H1 (cell line): ENCODE measurements at regions not wholly inside any gene's neighbourhood (a gene's known extent, or its start where the extent isn't known, plus 50 kb on each side); places are given as distances from the start of the nearest gene placed in this dataset.

Experiments used
- CTCF ChIA-PET: fragments of 300-600 bp; sonication (Branson Sonifier 250); formaldehyde crosslinking; loops from one replicate; lab custom pipeline; 2021; ENCODE audit not compliant: partially characterized antibody; lab: Charles Lee
- POLR2A ChIA-PET: fragments of 300-600 bp; sonication (Branson Sonifier 250); formaldehyde crosslinking; loops from one replicate; lab custom pipeline; 2021; ENCODE audit warnings: inconsistent platforms; ENCODE audit not compliant: partially characterized antibody; lab: Charles Lee
- DNase-seq, 2 experiments: peaks; one replicate each; pipeline versions ENCODE4 v3.0.0 to v3.0.0-alpha.2; 2010 to 2022; ENCODE audit warnings: low spot score in 2 of 2, low read depth in 1 of 2, mixed read lengths in 1 of 2
- FAIRE-seq: peaks from 2 replicates; lab custom pipeline; 2011; peaks lifted over from hg19 to GRCh38; lab: Jason Lieb, UNC
- H2AFZ ChIP-seq: 2 replicates; pipeline ENCODE4 v1.8.1; 2012; ENCODE audit warnings: low read length, inconsistent platforms
- H2AK5ac ChIP-seq: 2 replicates; pipeline ENCODE4 v1.6.1; 2013; ENCODE audit warnings: low read depth, low read length
- H2BK120ac ChIP-seq: replicated peaks from 2 replicates; pipeline ENCODE3; 2013; ENCODE audit warnings: low read depth, low read length, inconsistent platforms
- H2BK12ac ChIP-seq: 2 replicates; pipeline ENCODE4 v1.6.1; 2013; ENCODE audit warnings: low read depth, low read length
- H2BK15ac ChIP-seq: 2 replicates; pipeline ENCODE4 v1.6.1; 2013; ENCODE audit warnings: low read length
- H2BK20ac ChIP-seq: 2 replicates; pipeline ENCODE4 v1.6.1; 2013; ENCODE audit warnings: low read length
- H2BK5ac ChIP-seq: 2 replicates; pipeline ENCODE4 v1.6.1; 2013; ENCODE audit warnings: low read depth, low read length
- H3K14ac ChIP-seq: 2 replicates; pipeline ENCODE4 v1.6.1; 2013; ENCODE audit warnings: inconsistent platforms; ENCODE audit not compliant: insufficient read length
- H3K18ac ChIP-seq: 2 replicates; pipeline ENCODE4 v1.6.1; 2013; ENCODE audit warnings: low read length; ENCODE audit errors: extremely low read depth
- H3K23ac ChIP-seq: 2 replicates; pipeline ENCODE4 v1.6.1; 2013; ENCODE audit warnings: inconsistent platforms; ENCODE audit not compliant: insufficient read length
- H3K23me2 ChIP-seq: 2 replicates; pipeline ENCODE4 v1.6.1; 2013; ENCODE audit warnings: low read depth, low read length
- H3K27ac ChIP-seq: 2 replicates; pipeline ENCODE4 v1.6.1; 2011; ENCODE audit warnings: low read depth, low read length, inconsistent platforms
- H3K27me3 ChIP-seq, 4 experiments: replicated peaks in 1 of 4; 1 replicate in 1 of 4; 2 replicates in 3 of 4; pipeline versions ENCODE4 v1.6.1 to v1.8.1; 2011 to 2013; ENCODE audit warnings: low read length in 3 of 4, mild to moderate bottlenecking in 3 of 4, inconsistent platforms in 2 of 4, mixed read lengths in 2 of 4, moderate library complexity in 1 of 4; ENCODE audit not compliant: control insufficient read depth in 3 of 4, insufficient read depth in 3 of 4; ENCODE audit errors: extremely low read depth in 1 of 4
- H3K36me3 ChIP-seq, 4 experiments: 2 replicates each; pipeline versions ENCODE4 v1.6.1 to v1.8.1; 2011 to 2013; ENCODE audit warnings: mild to moderate bottlenecking in 4 of 4, low read length in 3 of 4, moderate library complexity in 2 of 4, control low read depth in 1 of 4, inconsistent platforms in 1 of 4; ENCODE audit not compliant: insufficient read depth in 4 of 4, control insufficient read depth in 2 of 4
- H3K4ac ChIP-seq: replicated peaks from 2 replicates; pipeline ENCODE3; 2013; ENCODE audit warnings: low read length, low read depth, mixed read lengths, inconsistent platforms; ENCODE audit not compliant: insufficient read length
- H3K4me1 ChIP-seq, 4 experiments: replicated peaks in 1 of 4; 1 replicate in 1 of 4; 2 replicates in 3 of 4; pipeline versions ENCODE4 v1.6.1 to v1.8.1; 2011 to 2013; ENCODE audit warnings: low read length in 3 of 4, inconsistent platforms in 2 of 4, mixed read lengths in 1 of 4; ENCODE audit not compliant: insufficient read depth in 4 of 4, control insufficient read depth in 3 of 4
- H3K4me2 ChIP-seq, 2 experiments: 2 replicates each; pipeline versions ENCODE4 v1.6.1 to v1.8.1; 2011 to 2013; ENCODE audit warnings: low read depth in 2 of 2, low read length in 2 of 2, control low read depth in 1 of 2, inconsistent platforms in 1 of 2, mild to moderate bottlenecking in 1 of 2; ENCODE audit not compliant: insufficient read depth in 1 of 2
- H3K4me3 ChIP-seq, 4 experiments: fragments of 200-600, 300-600 bp in 1 of 4; sonication (generic), shearing (Covaris generic), sonication (Bioruptor Twin) in 1 of 4; 2 replicates each; pipeline versions ENCODE4 v1.5.1 to v1.8.1; 2011 to 2016; ENCODE audit warnings: low read length in 4 of 4, low read depth in 3 of 4, control low read depth in 2 of 4, inconsistent platforms in 2 of 4, mild to moderate bottlenecking in 2 of 4, mixed read lengths in 1 of 4, moderate library complexity in 1 of 4; ENCODE audit not compliant: insufficient read depth in 2 of 4; ENCODE audit errors: extremely low read depth in 1 of 4
- H3K56ac ChIP-seq: replicated peaks from 2 replicates; pipeline ENCODE3; 2013; ENCODE audit warnings: low read depth, mild to moderate bottlenecking, mixed read lengths, low read length, inconsistent platforms; ENCODE audit not compliant: insufficient read length
- H3K79me1 ChIP-seq: 2 replicates; pipeline ENCODE4 v1.6.1; 2013; ENCODE audit warnings: low read depth, low read length, control low read depth
- H3K79me2 ChIP-seq, 2 experiments: 2 replicates each; pipeline versions ENCODE4 v1.6.1 to v1.8.1; 2012 to 2013; ENCODE audit warnings: low read length in 2 of 2, mild to moderate bottlenecking in 2 of 2, inconsistent platforms in 1 of 2; ENCODE audit not compliant: insufficient read depth in 2 of 2, control insufficient read depth in 1 of 2
- H3K9ac ChIP-seq, 4 experiments: replicated peaks in 1 of 4; 1 replicate in 1 of 4; 2 replicates in 3 of 4; pipeline versions ENCODE4 v1.6.1 to v1.8.1; 2011 to 2013; ENCODE audit warnings: low read depth in 3 of 4, low read length in 3 of 4, control low read depth in 2 of 4, mild to moderate bottlenecking in 2 of 4, moderate library complexity in 2 of 4, inconsistent platforms in 1 of 4; ENCODE audit errors: extremely low read depth in 1 of 4
- H3K9me3 ChIP-seq, 2 experiments: 2 replicates each; pipeline versions ENCODE4 v1.6.1 to v1.8.1; 2012 to 2013; ENCODE audit warnings: mild to moderate bottlenecking in 2 of 2, moderate library complexity in 2 of 2, control low read depth in 1 of 2, inconsistent platforms in 1 of 2, low read depth in 1 of 2, low read length in 1 of 2, mixed read lengths in 1 of 2; ENCODE audit not compliant: insufficient read depth in 2 of 2
- H4K20me1 ChIP-seq, 2 experiments: replicated peaks in 1 of 2; 2 replicates each; pipeline versions ENCODE3 to v1.8.1; 2011 to 2013; ENCODE audit warnings: inconsistent platforms in 2 of 2, low read length in 2 of 2, mild to moderate bottlenecking in 1 of 2; ENCODE audit not compliant: insufficient read depth in 2 of 2, control insufficient read depth in 1 of 2
- H4K5ac ChIP-seq: 2 replicates; pipeline ENCODE4 v1.6.1; 2013; ENCODE audit warnings: low read length, low read depth, mixed read lengths, inconsistent platforms; ENCODE audit not compliant: insufficient read length
- H4K8ac ChIP-seq: 2 replicates; pipeline ENCODE4 v1.8.0; 2013; ENCODE audit warnings: mild to moderate bottlenecking, moderate library complexity, low read length, inconsistent platforms; ENCODE audit not compliant: insufficient read depth; ENCODE audit errors: extremely low read depth
- H4K91ac ChIP-seq: replicated peaks from 2 replicates; pipeline ENCODE3; 2013; ENCODE audit warnings: low read length, mixed read lengths, inconsistent platforms; ENCODE audit not compliant: insufficient read length
- PHF8 ChIP-seq: fragments of 200-600 bp; sonication (generic); conservative IDR thresholded peaks from 2 replicates; pipeline ENCODE4 v1.7.1; 2012; ENCODE audit warnings: low read depth, mild to moderate bottlenecking, inconsistent platforms, low read length, moderate library complexity
- WGBS, 2 experiments: shearing (Covaris generic) in 1 of 2; methylation state at CpG; one replicate each; pipeline versions ENCODE4 v1.1.6 to v1.1.7; 2013 to 2015; ENCODE audit warnings: low lambda C conversion rate in 2 of 2, mixed read lengths in 2 of 2, inconsistent platforms in 1 of 2, low coverage in 1 of 2, missing lambda C conversion rate in 1 of 2; ENCODE audit not compliant: insufficient replicate concordance in 2 of 2, insufficient coverage in 1 of 2, insufficient read length in 1 of 2; ENCODE audit errors: extremely low coverage in 1 of 2, missing lambda C conversion rate in 1 of 2; 5-methylcytosine and 5-hydroxymethylcytosine counted together

GRCh38 chr7:113368256-113368655 is 249.9 kb upstream of the SMIM30 start:
- CTCF ChIA-PET, result no interaction called here
- H3K79me2 ChIP-seq, result no peaks in the 10 kb centered on the region
- no peaks in the 10 kb centered on the region for H3K23me2 ChIP-seq
- no peak overlapping the region for H2AK5ac ChIP-seq
- no peak overlapping the region for H3K27ac ChIP-seq
- H3K4ac ChIP-seq, result no peak overlapping the region
- H2BK120ac ChIP-seq, result no peak overlapping the region
- no peak overlapping the region for H4K5ac ChIP-seq
- no peak for FAIRE-seq
- H2BK12ac ChIP-seq, result no peak overlapping the region
- peaks cover 0 to 3% of the 10 kb centered on the region in 2 experiments; a peak in 1 of 4 replicates for H3K9me3 ChIP-seq
- POLR2A ChIA-PET, result no interaction called here
- H4K20me1 ChIP-seq, result peaks cover 0 to 5% of the 10 kb centered on the region in 2 experiments
- H3K36me3 ChIP-seq, result no peaks in the 10 kb centered on the region; a peak in 1 of 8 replicates
- no peak overlapping the region for H2BK15ac ChIP-seq
- H2BK20ac ChIP-seq, result no peak overlapping the region
- WGBS, 2 experiments, result 91% methylated on average over 1 of the region's 1 CpG; no CpG with 5 or more reads in 1 of the 2 experiments
- H3K4me3 ChIP-seq, result no peak overlapping the region
- H3K27me3 ChIP-seq, result peaks cover 17 to 55% (median 47%) of the 10 kb centered on the region in 4 experiments; a peak in 6 of 7 replicates
- H3K4me1 ChIP-seq, result no peaks in the 10 kb centered on the region
- no peak overlapping the region for H4K91ac ChIP-seq
- H3K14ac ChIP-seq, result no peak overlapping the region
- no peak overlapping the region for H3K56ac ChIP-seq
- no peak overlapping the region for H4K8ac ChIP-seq
- no peak overlapping the region for H2BK5ac ChIP-seq
- H3K9ac ChIP-seq, result no peak overlapping the region
- H3K18ac ChIP-seq, result no peak overlapping the region
- TF ChIP-seq PHF8, result no peak
- no peak overlapping the region for H3K4me2 ChIP-seq
- no peak overlapping the region for H3K23ac ChIP-seq
- DNase-seq, result no peak
- H3K79me1 ChIP-seq, result no peaks in the 10 kb centered on the region
- no peak overlapping the region for H2AFZ ChIP-seq
